Suppressor macrophage treated with lipopolysaccharide for 1 hour (primary cell): ENCODE measurements at regions not wholly inside any gene's neighbourhood (a gene's known extent, or its start where the extent isn't known, plus 50 kb on each side); places are given as distances from the start of the nearest gene placed in this dataset.
"Not testable (repeated sequence)": the region's sequence is repeated elsewhere in the genome, so short reads cannot be mapped to it uniquely, and the experiment has no call there.

Experiments used
- DNase-seq, 3 donors: peaks; one replicate each; pipeline ENCODE4 v3.0.0-alpha.2; 2020 to 2022

- DNase-seq = peak; percentile 58 to 79 (median 75)
Measured at GRCh38 chrX:66110112-66110511, 53.9 kb upstream of the HEPH start.

DNA sequence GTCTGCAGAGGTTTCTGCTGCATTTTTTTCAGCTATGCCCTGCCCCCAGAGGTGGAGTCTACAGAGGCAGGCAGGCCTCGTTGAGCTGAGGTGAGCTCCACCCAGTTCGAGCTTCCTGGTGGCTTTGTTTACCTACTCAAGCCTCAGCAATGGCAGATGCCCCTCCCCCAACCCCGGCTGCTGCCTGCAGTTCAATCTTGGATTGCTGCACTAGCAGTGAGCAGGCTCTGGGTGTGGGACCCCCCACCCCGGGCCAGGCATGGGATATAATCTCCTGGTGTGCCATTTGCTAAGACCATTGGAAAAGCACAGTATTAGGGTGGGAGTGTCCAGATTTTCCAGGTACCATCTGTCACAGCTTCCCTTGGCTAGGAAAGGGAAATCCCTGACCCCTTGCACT, 56.2 kb upstream of the HEPH start:
- DNase-seq = not testable (repeated sequence)

- not testable (repeated sequence) for DNase-seq
Measured at GRCh38 chrX:66102398-66102797, 61.6 kb upstream of the HEPH start.

DNA sequence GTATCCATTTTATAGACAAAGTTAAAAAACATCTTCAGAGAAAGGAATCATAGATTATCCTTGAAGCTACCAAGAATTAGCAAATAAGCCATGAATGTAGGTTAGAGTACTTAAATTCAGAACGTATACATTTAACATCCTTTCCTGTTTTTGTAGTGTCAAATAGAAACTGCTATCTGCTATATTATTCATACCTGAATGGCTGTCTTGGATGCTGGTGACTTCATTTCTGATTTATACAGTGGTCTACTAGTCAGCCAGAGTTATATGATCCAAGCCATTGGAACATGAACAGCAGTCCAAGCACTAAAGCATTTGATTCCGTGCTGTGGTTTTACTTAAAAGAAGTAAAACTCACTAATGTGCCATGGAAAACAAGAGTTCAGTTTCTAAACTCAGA, 58.3 kb upstream of the VSIG4 start:
- no peak for DNase-seq

GRCh38 chrX:66096987-66097386, 57.1 kb upstream of the VSIG4 start:
- not testable (repeated sequence) for DNase-seq

- not testable (repeated sequence) for DNase-seq
Measured at GRCh38 chrX:66090004-66090403, 50.1 kb upstream of the VSIG4 start.
